ENCODE measurements at regions not wholly inside any gene's neighbourhood (a gene's known extent, or its start where the extent isn't known, plus 50 kb on each side); places are given as distances from the start of the nearest gene placed in this dataset.

DNA sequence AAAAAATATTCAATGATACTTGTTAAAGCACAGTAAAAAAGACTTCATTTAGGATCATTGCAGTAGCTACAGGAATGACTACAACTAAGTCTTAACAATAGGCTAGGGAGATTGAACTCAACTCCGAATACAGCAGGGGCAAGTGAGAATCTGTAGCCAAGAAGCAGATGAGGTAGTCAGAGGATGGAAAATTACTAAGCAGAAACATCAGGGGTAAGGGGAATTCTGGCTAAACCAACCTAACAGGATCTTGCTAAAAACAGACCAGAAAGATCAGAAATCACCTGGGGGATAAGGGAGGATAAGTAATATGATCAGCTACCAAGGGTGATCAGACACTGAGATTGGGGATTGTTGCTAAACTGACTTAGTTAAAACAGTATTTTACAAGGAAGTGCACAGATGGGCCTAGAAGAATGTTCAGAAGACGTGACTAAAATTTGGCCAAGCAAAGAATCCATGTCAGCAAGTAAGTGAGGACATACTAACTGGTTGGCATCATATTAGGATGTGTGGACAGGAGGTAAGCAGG, 217.5 kb downstream of the TENT5A start (continued):
- TF ChIP-seq ESRRA (CRISPR knock-in tag; IDR thresholded peaks at IDR 0.05; ENCODE audit: borderline replicate concordance) (no peak), GRHL2 (CRISPR knock-in tag; IDR thresholded peaks at IDR 0.05; ENCODE audit: insufficient replicate concordance, severe bottlenecking) (no peak)
- TF ChIP-seq, protein P1, sequence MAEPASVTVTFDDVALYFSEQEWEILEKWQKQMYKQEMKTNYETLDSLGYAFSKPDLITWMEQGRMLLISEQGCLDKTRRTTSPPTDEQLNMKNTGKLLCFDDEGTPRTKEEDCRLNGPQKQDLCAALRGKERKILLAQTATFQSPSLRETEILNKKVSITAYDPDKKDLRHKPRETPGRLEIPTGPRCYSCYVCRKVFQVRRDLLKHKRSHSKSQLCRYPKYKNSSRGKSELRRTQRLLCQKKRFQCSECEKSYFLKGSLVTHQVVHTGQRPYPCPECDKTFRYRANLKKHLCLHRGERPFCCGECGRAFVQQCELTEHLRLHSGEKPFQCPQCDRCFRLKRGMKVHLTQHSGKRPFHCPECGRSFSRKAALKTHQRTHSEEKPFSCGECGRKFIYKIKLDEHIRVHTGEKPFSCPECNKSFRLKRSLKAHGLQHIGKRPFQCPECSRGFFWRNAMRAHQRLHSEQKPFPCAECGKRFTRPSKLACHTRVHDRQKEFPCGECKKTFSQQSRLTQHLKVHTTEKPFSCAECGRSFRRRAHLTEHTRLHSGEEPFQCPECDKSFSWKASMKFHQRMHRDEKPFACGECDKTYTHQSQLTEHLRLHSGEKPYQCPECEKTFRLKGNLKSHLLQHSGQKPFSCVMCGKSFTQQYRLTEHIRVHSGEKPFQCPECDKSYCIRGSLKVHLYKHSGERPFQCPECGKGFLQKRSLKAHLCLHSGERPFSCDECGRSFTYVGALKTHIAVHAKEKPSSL (CRISPR knock-in tag; conservative IDR thresholded peaks at IDR 0.05): no peak

DNA sequence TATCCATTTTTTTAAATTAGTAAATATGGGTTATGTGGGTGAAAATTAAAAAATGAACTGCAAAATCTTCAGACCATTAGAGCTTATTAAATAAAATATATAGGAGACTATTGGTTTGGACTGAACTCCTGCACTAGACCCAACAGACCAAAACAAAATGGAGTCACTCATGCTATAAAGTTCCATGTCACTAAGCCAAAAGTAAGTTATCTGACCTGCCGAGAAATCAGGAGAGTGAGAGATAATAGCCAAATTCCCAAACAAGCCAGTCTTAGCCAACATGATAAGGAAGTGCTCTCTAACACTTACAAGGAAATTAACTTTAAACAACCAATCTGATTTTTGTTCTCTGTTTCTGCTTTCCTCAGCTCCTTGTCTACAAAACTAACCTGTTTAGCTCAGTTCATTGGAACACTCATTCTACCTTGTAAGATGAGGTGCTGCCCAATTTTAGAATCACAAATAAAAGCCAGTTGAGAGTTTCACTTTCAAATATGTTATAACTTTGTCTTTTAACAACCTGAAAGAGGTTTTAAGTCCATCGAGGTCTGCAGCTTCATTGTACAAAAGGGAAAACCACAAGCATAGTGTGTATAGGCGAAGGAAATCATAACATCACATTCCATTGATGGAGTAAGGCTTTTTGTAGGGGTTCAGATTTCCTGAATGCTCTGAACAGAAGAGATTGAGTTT, 220.5 kb downstream of the TENT5A start:
- CTCF ChIA-PET: no interaction called here
- Mint-ChIP-seq H3K27me3 (ENCODE audit: low read depth) (no peaks in the 10 kb centered on the region), H3K4me1 (no peaks in the 10 kb centered on the region), H3K4me3 (no peak overlapping the region), H3K27ac (no peak overlapping the region), H3K36me3 (no peaks in the 10 kb centered on the region), H3K9me3 (peaks cover 3% of the 10 kb centered on the region)
- no peak for TF ChIP-seq ZNF232 (CRISPR knock-in tag; IDR thresholded peaks at IDR 0.05)
- no peak for TF ChIP-seq RORB (CRISPR knock-in tag; IDR thresholded peaks at IDR 0.05)
- no peak for TF ChIP-seq ZNF671 (CRISPR knock-in tag; IDR thresholded peaks at IDR 0.05)
- TF ChIP-seq, protein P2, sequence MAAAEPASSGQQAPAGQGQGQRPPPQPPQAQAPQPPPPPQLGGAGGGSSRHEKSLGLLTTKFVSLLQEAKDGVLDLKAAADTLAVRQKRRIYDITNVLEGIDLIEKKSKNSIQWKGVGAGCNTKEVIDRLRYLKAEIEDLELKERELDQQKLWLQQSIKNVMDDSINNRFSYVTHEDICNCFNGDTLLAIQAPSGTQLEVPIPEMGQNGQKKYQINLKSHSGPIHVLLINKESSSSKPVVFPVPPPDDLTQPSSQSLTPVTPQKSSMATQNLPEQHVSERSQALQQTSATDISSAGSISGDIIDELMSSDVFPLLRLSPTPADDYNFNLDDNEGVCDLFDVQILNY (CRISPR knock-in tag; IDR thresholded peaks at IDR 0.05): no peak
- TF ChIP-seq, protein P3, sequence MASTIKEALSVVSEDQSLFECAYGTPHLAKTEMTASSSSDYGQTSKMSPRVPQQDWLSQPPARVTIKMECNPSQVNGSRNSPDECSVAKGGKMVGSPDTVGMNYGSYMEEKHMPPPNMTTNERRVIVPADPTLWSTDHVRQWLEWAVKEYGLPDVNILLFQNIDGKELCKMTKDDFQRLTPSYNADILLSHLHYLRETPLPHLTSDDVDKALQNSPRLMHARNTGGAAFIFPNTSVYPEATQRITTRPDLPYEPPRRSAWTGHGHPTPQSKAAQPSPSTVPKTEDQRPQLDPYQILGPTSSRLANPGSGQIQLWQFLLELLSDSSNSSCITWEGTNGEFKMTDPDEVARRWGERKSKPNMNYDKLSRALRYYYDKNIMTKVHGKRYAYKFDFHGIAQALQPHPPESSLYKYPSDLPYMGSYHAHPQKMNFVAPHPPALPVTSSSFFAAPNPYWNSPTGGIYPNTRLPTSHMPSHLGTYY (CRISPR knock-in tag; IDR thresholded peaks at IDR 0.05): no peak
- ATAC-seq (no peak), DNase-seq (ENCODE audit: low spot score) (no peak)
- POLR2A ChIA-PET: no interaction called here

DNA sequence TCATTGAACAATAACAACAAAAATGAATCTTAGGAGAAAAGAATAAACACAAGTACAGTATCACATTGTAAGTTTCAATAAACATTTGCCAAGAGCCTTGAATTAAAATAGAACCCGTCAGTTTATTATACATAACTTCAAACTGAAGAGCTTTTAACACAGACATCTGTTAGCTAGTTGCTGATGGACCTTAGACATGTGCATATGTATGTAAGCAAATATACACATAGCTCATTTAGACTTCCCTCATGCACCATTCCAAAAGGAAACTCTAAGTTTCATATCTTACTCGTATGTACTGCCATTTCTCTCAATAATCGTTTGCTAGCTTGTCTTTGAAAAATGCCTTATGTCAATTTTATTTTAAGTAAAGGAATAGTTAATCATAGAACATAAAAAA, 235.0 kb downstream of the TENT5A start:
- ChIA-PET CTCF (no interaction called here), POLR2A (no interaction called here)
- H3K27me3 Mint-ChIP-seq (ENCODE audit: low read depth): no peaks in the 10 kb centered on the region
- DNase-seq (ENCODE audit: low spot score): no peak
- no peak overlapping the region for H3K4me3 Mint-ChIP-seq
- TF ChIP-seq, protein P4, sequence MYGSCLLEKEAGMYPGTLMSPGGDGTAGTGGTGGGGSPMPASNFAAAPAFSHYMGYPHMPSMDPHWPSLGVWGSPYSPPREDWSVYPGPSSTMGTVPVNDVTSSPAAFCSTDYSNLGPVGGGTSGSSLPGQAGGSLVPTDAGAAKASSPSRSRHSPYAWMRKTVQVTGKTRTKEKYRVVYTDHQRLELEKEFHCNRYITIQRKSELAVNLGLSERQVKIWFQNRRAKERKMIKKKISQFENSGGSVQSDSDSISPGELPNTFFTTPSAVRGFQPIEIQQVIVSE (CRISPR knock-in tag; IDR thresholded peaks at IDR 0.05; ENCODE audit: borderline replicate concordance): no peak
- TF ChIP-seq TEAD4 (CRISPR knock-in tag; IDR thresholded peaks at IDR 0.05) (no peak), HMGA2 (CRISPR knock-in tag; IDR thresholded peaks at IDR 0.05) (no peak), SOX15 (CRISPR knock-in tag; IDR thresholded peaks at IDR 0.05) (no peak), ZNF317 (CRISPR knock-in tag; IDR thresholded peaks at IDR 0.05; ENCODE audit: borderline replicate concordance, low read depth) (no peak), RORB (CRISPR knock-in tag; IDR thresholded peaks at IDR 0.05) (no peak)
- TF ChIP-seq, protein P5, sequence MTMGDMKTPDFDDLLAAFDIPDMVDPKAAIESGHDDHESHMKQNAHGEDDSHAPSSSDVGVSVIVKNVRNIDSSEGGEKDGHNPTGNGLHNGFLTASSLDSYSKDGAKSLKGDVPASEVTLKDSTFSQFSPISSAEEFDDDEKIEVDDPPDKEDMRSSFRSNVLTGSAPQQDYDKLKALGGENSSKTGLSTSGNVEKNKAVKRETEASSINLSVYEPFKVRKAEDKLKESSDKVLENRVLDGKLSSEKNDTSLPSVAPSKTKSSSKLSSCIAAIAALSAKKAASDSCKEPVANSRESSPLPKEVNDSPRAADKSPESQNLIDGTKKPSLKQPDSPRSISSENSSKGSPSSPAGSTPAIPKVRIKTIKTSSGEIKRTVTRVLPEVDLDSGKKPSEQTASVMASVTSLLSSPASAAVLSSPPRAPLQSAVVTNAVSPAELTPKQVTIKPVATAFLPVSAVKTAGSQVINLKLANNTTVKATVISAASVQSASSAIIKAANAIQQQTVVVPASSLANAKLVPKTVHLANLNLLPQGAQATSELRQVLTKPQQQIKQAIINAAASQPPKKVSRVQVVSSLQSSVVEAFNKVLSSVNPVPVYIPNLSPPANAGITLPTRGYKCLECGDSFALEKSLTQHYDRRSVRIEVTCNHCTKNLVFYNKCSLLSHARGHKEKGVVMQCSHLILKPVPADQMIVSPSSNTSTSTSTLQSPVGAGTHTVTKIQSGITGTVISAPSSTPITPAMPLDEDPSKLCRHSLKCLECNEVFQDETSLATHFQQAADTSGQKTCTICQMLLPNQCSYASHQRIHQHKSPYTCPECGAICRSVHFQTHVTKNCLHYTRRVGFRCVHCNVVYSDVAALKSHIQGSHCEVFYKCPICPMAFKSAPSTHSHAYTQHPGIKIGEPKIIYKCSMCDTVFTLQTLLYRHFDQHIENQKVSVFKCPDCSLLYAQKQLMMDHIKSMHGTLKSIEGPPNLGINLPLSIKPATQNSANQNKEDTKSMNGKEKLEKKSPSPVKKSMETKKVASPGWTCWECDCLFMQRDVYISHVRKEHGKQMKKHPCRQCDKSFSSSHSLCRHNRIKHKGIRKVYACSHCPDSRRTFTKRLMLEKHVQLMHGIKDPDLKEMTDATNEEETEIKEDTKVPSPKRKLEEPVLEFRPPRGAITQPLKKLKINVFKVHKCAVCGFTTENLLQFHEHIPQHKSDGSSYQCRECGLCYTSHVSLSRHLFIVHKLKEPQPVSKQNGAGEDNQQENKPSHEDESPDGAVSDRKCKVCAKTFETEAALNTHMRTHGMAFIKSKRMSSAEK (CRISPR knock-in tag; IDR thresholded peaks at IDR 0.05; ENCODE audit: borderline replicate concordance): no peak
- TF ChIP-seq, protein P6, sequence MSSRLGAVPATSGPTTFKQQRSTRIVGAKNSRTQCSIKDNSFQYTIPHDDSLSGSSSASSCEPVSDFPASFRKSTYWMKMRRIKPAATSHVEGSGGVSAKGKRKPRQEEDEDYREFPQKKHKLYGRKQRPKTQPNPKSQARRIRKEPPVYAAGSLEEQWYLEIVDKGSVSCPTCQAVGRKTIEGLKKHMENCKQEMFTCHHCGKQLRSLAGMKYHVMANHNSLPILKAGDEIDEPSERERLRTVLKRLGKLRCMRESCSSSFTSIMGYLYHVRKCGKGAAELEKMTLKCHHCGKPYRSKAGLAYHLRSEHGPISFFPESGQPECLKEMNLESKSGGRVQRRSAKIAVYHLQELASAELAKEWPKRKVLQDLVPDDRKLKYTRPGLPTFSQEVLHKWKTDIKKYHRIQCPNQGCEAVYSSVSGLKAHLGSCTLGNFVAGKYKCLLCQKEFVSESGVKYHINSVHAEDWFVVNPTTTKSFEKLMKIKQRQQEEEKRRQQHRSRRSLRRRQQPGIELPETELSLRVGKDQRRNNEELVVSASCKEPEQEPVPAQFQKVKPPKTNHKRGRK (CRISPR knock-in tag; IDR thresholded peaks at IDR 0.05; ENCODE audit: borderline replicate concordance): no peak
- no peaks in the 10 kb centered on the region for H3K36me3 Mint-ChIP-seq
- no peak for ATAC-seq
- no peaks in the 10 kb centered on the region for H3K4me1 Mint-ChIP-seq
- H3K27ac Mint-ChIP-seq: no peak overlapping the region
- H3K9me3 Mint-ChIP-seq: no peaks in the 10 kb centered on the region

All from WTC11 (cell line).